GM21723 (cell line): ENCODE measurements at regions not wholly inside any gene's neighbourhood (a gene's known extent, or its start where the extent isn't known, plus 50 kb on each side); places are given as distances from the start of the nearest gene placed in this dataset.
"Not testable (repeated sequence)": the region's sequence is repeated elsewhere in the genome, so short reads cannot be mapped to it uniquely, and the experiment has no call there.

Source experiments
- ATAC-seq: cut with Tn5 transposase; IDR thresholded peaks from one replicate; pipeline ENCODE4 v1.9.1; 2021; ENCODE audit warnings: mild to moderate bottlenecking, moderate library complexity; ENCODE audit not compliant: unreplicated experiment

- no peak for ATAC-seq
Observed at GRCh38 chr7:49644396-49645166, 128.9 kb upstream of the VWC2 start.

GRCh38 chr7:49645296-49645695, 128.1 kb upstream of the VWC2 start:
- ATAC-seq: no peak

- no peak for ATAC-seq
Observed at GRCh38 chr7:49660170-49660783, 113.2 kb upstream of the VWC2 start.

GRCh38 chr7:49660976-49661375, 112.5 kb upstream of the VWC2 start:
- no peak for ATAC-seq

- ATAC-seq: not testable (repeated sequence)
Observed at GRCh38 chr7:49665963-49666362, 107.5 kb upstream of the VWC2 start.

GRCh38 chr7:49666764-49667163, 106.7 kb upstream of the VWC2 start:
- ATAC-seq: no peak

GRCh38 chr7:49669285-49669684, 104.2 kb upstream of the VWC2 start:
- no peak for ATAC-seq

GRCh38 chr7:49669692-49670260, 103.7 kb upstream of the VWC2 start:
- no peak for ATAC-seq

- ATAC-seq: no peak
Observed at GRCh38 chr7:49670991-49671390, 102.4 kb upstream of the VWC2 start.

- ATAC-seq: no peak
Observed at GRCh38 chr7:49692516-49692915, 80.9 kb upstream of the VWC2 start.

- no peak for ATAC-seq
Observed at GRCh38 chr7:49695971-49696370, 77.5 kb upstream of the VWC2 start.

GRCh38 chr7:49700841-49701240, 72.6 kb upstream of the VWC2 start:
- ATAC-seq: no peak

- no peak for ATAC-seq
Observed at GRCh38 chr7:49702099-49702498, 71.3 kb upstream of the VWC2 start.

GRCh38 chr7:49703337-49703736, 70.1 kb upstream of the VWC2 start:
- ATAC-seq: no peak

GRCh38 chr7:49703881-49704280, 69.6 kb upstream of the VWC2 start:
- no peak for ATAC-seq

GRCh38 chr7:49706106-49706505, 67.3 kb upstream of the VWC2 start:
- ATAC-seq: no peak

GRCh38 chr7:49707891-49708290, 65.5 kb upstream of the VWC2 start:
- ATAC-seq: no peak

- no peak for ATAC-seq
Observed at GRCh38 chr7:49708590-49708989, 64.8 kb upstream of the VWC2 start.

GRCh38 chr7:49711072-49711723, 62.2 kb upstream of the VWC2 start:
- not testable (repeated sequence) for ATAC-seq

- no peak for ATAC-seq
Observed at GRCh38 chr7:49714182-49714581, 59.3 kb upstream of the VWC2 start.

GRCh38 chr7:49715486-49715885, 58.0 kb upstream of the VWC2 start:
- ATAC-seq: no peak

- no peak for ATAC-seq
Observed at GRCh38 chr7:49717547-49717946, 55.9 kb upstream of the VWC2 start.
